ENCODE measurements at regions not wholly inside any gene's neighbourhood (a gene's known extent, or its start where the extent isn't known, plus 50 kb on each side); places are given as distances from the start of the nearest gene placed in this dataset.
A peak's percentile ranks its signal among the peaks of the same experiment; 100 is the strongest.

DNA sequence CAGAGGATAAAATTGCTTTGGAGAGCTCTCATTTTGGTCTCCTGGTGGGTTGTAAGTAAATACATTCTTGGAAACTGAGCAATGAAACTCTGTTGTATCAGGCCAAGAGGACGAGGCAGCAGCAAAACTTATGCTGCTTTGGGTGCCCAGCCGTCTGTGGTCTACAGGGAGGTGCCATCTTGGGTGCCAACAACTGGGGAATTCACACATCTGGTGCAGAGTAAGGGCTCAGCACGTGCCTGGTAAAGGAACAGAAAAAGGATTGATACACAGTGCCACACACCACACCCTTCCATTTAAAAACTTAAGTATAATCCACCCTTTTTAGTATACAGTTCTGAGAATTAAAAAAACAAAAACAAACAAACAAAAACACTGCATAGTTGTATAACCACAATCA is 221.9 kb downstream of the TSN start:
- peaks cover 15% of the 10 kb centered on the region for H3K4me1 ChIP-seq
- no peak overlapping the region for H2AFZ ChIP-seq (replicated peaks)
- H3K79me2 ChIP-seq (ENCODE audit: low read depth) = no peaks in the 10 kb centered on the region
- DNase-seq (ENCODE audit: low spot score) = no peak
- H3K4me2 ChIP-seq = no peak overlapping the region
- TF ChIP-seq EZH2 (IDR thresholded peaks at IDR 0.05) = no peak
- TF ChIP-seq, protein P1, sequence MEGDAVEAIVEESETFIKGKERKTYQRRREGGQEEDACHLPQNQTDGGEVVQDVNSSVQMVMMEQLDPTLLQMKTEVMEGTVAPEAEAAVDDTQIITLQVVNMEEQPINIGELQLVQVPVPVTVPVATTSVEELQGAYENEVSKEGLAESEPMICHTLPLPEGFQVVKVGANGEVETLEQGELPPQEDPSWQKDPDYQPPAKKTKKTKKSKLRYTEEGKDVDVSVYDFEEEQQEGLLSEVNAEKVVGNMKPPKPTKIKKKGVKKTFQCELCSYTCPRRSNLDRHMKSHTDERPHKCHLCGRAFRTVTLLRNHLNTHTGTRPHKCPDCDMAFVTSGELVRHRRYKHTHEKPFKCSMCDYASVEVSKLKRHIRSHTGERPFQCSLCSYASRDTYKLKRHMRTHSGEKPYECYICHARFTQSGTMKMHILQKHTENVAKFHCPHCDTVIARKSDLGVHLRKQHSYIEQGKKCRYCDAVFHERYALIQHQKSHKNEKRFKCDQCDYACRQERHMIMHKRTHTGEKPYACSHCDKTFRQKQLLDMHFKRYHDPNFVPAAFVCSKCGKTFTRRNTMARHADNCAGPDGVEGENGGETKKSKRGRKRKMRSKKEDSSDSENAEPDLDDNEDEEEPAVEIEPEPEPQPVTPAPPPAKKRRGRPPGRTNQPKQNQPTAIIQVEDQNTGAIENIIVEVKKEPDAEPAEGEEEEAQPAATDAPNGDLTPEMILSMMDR (IDR thresholded peaks at IDR 0.05) = no peak
- no peak for TF ChIP-seq EZH2phosphoT487 (IDR thresholded peaks at IDR 0.05)
- H3K36me3 ChIP-seq = no peaks in the 10 kb centered on the region
- H3K4me3 Mint-ChIP-seq = no peak overlapping the region
- no peaks in the 10 kb centered on the region for H4K20me1 ChIP-seq (ENCODE audit: low read depth)
- peaks cover 15% of the 10 kb centered on the region for H3K9me3 Mint-ChIP-seq
- H3K9me3 ChIP-seq (ENCODE audit: low read depth) = no peaks in the 10 kb centered on the region
- H3K9ac ChIP-seq = no peak overlapping the region
- no peak overlapping the region for H3K27ac ChIP-seq
- H3K4me3 ChIP-seq = no peak overlapping the region
- no peaks in the 10 kb centered on the region for H3K27me3 ChIP-seq
- H3K27ac Mint-ChIP-seq = peak overlapping the region; percentile 18
- H3K27me3 Mint-ChIP-seq (ENCODE audit: insufficient read depth, low read depth) = peaks cover 8% of the 10 kb centered on the region
- H3K36me3 Mint-ChIP-seq = no peaks in the 10 kb centered on the region
- peaks cover 42% of the 10 kb centered on the region for H3K4me1 Mint-ChIP-seq
- no peaks in the 10 kb centered on the region for H3F3A ChIP-seq (ENCODE audit: low read depth)

DNA sequence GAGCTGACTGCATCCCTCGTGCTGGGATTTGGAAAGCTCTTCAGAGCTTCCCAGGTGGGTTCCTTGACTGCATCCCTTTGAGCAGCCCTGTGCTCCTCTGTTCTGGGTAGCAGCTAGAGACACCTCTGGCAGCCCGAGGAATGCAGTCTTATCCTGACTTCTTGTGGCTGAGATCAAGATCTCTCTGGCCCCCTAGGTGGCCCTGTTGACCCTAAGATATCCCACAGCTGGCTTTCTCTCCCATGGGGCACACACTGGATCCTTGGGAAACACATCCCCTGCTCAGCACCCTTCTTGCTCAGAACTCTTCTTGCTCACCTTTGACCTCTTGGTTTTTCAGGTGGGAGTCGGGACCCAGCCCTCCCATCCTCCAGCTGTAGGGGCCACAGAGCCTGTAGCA is 237.2 kb downstream of the TSN start:
- H3K9me3 Mint-ChIP-seq = peaks cover 11% of the 10 kb centered on the region
- Histone ChIP-seq H3F3A (ENCODE audit: low read depth) (no peaks in the 10 kb centered on the region), H3K27me3 (no peaks in the 10 kb centered on the region), H3K4me3 (no peak overlapping the region), H2AFZ (replicated peaks) (no peak overlapping the region), H3K36me3 (no peaks in the 10 kb centered on the region), H3K9ac (no peak overlapping the region), H3K4me2 (no peak overlapping the region), H3K79me2 (ENCODE audit: low read depth) (no peaks in the 10 kb centered on the region), H3K4me1 (peaks cover 2% of the 10 kb centered on the region), H3K27ac (no peak overlapping the region), H3K9me3 (ENCODE audit: low read depth) (peaks cover 4% of the 10 kb centered on the region), H4K20me1 (ENCODE audit: low read depth) (no peaks in the 10 kb centered on the region)
- H3K27ac Mint-ChIP-seq = no peak overlapping the region
- no peaks in the 10 kb centered on the region for H3K4me1 Mint-ChIP-seq
- H3K4me3 Mint-ChIP-seq = no peak overlapping the region
- peaks cover 15% of the 10 kb centered on the region for H3K27me3 Mint-ChIP-seq (ENCODE audit: insufficient read depth, low read depth)
- no peaks in the 10 kb centered on the region for H3K36me3 Mint-ChIP-seq
- no peak for DNase-seq (ENCODE audit: low spot score)
- no peak for TF ChIP-seq EZH2phosphoT487 (IDR thresholded peaks at IDR 0.05)
- TF ChIP-seq EZH2 (IDR thresholded peaks at IDR 0.05) = no peak
- TF ChIP-seq, protein P1 (IDR thresholded peaks at IDR 0.05) = no peak

DNA sequence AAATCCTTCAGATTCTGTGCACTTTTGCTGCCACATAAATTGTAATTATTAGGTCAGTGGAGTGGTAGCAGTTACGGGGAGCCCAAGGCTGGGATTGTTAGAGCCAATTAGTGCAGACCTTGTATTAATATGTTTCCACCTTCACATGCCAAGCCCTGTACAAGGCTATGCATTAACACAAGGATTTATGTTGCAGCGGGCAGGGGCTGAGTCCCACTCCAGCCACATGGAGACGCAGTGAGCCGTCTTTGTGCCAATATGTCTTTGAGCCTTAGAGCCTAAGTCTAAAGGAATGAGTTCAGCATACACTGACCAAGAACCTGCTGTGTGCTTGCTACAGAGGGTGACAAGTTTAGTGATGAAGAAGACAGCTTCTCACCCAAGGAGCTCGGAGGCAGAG is 238.2 kb downstream of the TSN start:
- Histone ChIP-seq H3K9me3 (ENCODE audit: low read depth) (no peaks in the 10 kb centered on the region), H3F3A (ENCODE audit: low read depth) (no peaks in the 10 kb centered on the region), H3K4me2 (no peak overlapping the region), H3K27me3 (no peaks in the 10 kb centered on the region), H3K4me1 (no peaks in the 10 kb centered on the region), H2AFZ (replicated peaks) (no peak overlapping the region), H3K4me3 (no peak overlapping the region), H3K9ac (no peak overlapping the region), H4K20me1 (ENCODE audit: low read depth) (no peaks in the 10 kb centered on the region), H3K79me2 (ENCODE audit: low read depth) (no peaks in the 10 kb centered on the region), H3K27ac (no peak overlapping the region), H3K36me3 (no peaks in the 10 kb centered on the region)
- TF ChIP-seq EZH2phosphoT487 (IDR thresholded peaks at IDR 0.05) (no peak), EZH2 (IDR thresholded peaks at IDR 0.05) (no peak)
- TF ChIP-seq, protein P1 (IDR thresholded peaks at IDR 0.05) = no peak
- no peak for DNase-seq (ENCODE audit: low spot score)
- no peaks in the 10 kb centered on the region for H3K4me1 Mint-ChIP-seq
- no peaks in the 10 kb centered on the region for H3K36me3 Mint-ChIP-seq
- no peak overlapping the region for H3K27ac Mint-ChIP-seq
- H3K27me3 Mint-ChIP-seq (ENCODE audit: insufficient read depth, low read depth) = peaks cover 16% of the 10 kb centered on the region
- H3K4me3 Mint-ChIP-seq = no peak overlapping the region
- H3K9me3 Mint-ChIP-seq = peaks cover 7% of the 10 kb centered on the region

Measured in neural progenitor cell (in vitro differentiated cells).